HCT116 (cell line): ENCODE measurements at regions not wholly inside any gene's neighbourhood (a gene's known extent, or its start where the extent isn't known, plus 50 kb on each side); places are given as distances from the start of the nearest gene placed in this dataset.

Experiments used
- ATAC-seq: fragments of 200-7000 bp; cut with Tn5 transposase; 2 replicates; pipeline ENCODE4 v1.9.1; 2020; ENCODE audit warnings: mild to moderate bottlenecking, moderate library complexity
- BruUV-seq: library from RNA; stranded (reverse); fragments of 400-500 nt; replicated peaks from 2 replicates; lab custom pipeline; 2021; lab: Mats Ljungman, UMichigan
- CTCF ChIA-PET: fragments of 300-600 bp; sonication (Branson Sonifier 250); formaldehyde crosslinking; loops from one replicate; lab custom pipeline; 2021; ENCODE audit warnings: antibody characterized with exemption; lab: Charles Lee
- POLR2A ChIA-PET: fragments of 300-600, 350-600 bp; sonication (Branson Sonifier 250); formaldehyde crosslinking; loops from one replicate; lab custom pipeline; 2021; ENCODE audit warnings: antibody characterized with exemption; lab: Charles Lee
- RAD21 ChIA-PET, 2 experiments: fragments of 300-600 bp; sonication (Branson Sonifier 250); formaldehyde crosslinking; loops; one replicate each; lab custom pipeline; 2023; ENCODE audit warnings: low total read pairs in 2 of 2; ENCODE audit not compliant: uncharacterized antibody in 2 of 2, unreplicated experiment in 2 of 2, low non-redundant PET in 1 of 2; lab: Charles Lee
- DNase-seq: peaks from one replicate; pipeline ENCODE4 v3.0.0-alpha.2; 2010; ENCODE audit warnings: low read depth, low spot score
- H2AFZ ChIP-seq: fragments of 200-600 bp; shearing (Covaris generic), sonication (generic); 2 replicates; pipeline ENCODE4 v1.6.1; 2017; ENCODE audit warnings: low read depth, mixed run types, mixed read lengths, antibody characterized with exemption, low read length; ENCODE audit not compliant: poor library complexity, severe bottlenecking
- H3K27ac ChIP-seq: 2 replicates; pipeline ENCODE4 v1.5.1; 2012; ENCODE audit warnings: low read depth, low read length
- H3K27me3 ChIP-seq: fragments of 200-600 bp; sonication (generic); 2 replicates; pipeline ENCODE4 v1.6.1; 2016; ENCODE audit warnings: mixed run types, low read length, mixed read lengths; ENCODE audit not compliant: insufficient read depth
- H3K36me3 ChIP-seq, 2 experiments: fragments of 200-500 bp in 1 of 2; fragments of 200-600 bp in 1 of 2; sonication (Bioruptor generic) in 1 of 2; sonication (generic) in 1 of 2; 2 replicates each; pipeline versions ENCODE4 v1.5.1 to v1.6.1; 2014 to 2016; ENCODE audit warnings: low read length in 2 of 2, inconsistent platforms in 1 of 2, mixed read lengths in 1 of 2, mixed run types in 1 of 2; ENCODE audit not compliant: insufficient read depth in 2 of 2, control insufficient read depth in 1 of 2
- H3K4me1 ChIP-seq, 2 experiments: fragments of 200-600 bp in 1 of 2; sonication (generic) in 1 of 2; 2 replicates each; pipeline versions ENCODE4 v1.5.1 to v1.6.1; 2012 to 2017; ENCODE audit warnings: low read length in 2 of 2, inconsistent platforms in 1 of 2, mild to moderate bottlenecking in 1 of 2, mixed read lengths in 1 of 2, mixed run types in 1 of 2, moderate library complexity in 1 of 2; ENCODE audit not compliant: insufficient read depth in 2 of 2, control insufficient read depth in 1 of 2
- H3K4me2 ChIP-seq: fragments of 200-600 bp; sonication (generic); 2 replicates; pipeline ENCODE4 v1.6.1; 2017; ENCODE audit warnings: mixed run types, low read length, mixed read lengths
- H3K4me3 ChIP-seq, 2 experiments: fragments of 200-600 bp in 1 of 2; sonication (generic) in 1 of 2; replicated peaks in 1 of 2; 2 replicates each; pipeline ENCODE4 v1.5.1; 2011 to 2016; ENCODE audit warnings: low read length in 2 of 2, control low read depth in 1 of 2, low read depth in 1 of 2, mild to moderate bottlenecking in 1 of 2, mixed read lengths in 1 of 2, mixed run types in 1 of 2
- H3K79me2 ChIP-seq: fragments of 200-600 bp; sonication (generic); 2 replicates; pipeline ENCODE4 v1.6.1; 2017; ENCODE audit warnings: mild to moderate bottlenecking, mixed run types, low read length, moderate library complexity, mixed read lengths; ENCODE audit not compliant: insufficient read depth
- H3K9ac ChIP-seq: fragments of 200-600 bp; sonication (generic); 2 replicates; pipeline ENCODE4 v1.6.1; 2016; ENCODE audit warnings: low read length, mixed read lengths
- H3K9me2 ChIP-seq: fragments of 200-600 bp; sonication (generic), shearing (Covaris generic); 2 replicates; pipeline ENCODE4 v1.6.1; 2017; ENCODE audit warnings: mixed run types, mild to moderate bottlenecking, moderate library complexity; ENCODE audit not compliant: insufficient read depth
- H3K9me3 ChIP-seq, 2 experiments: fragments of 200-500 bp in 1 of 2; fragments of 200-600 bp in 1 of 2; sonication (Bioruptor generic) in 1 of 2; sonication (generic) in 1 of 2; 2 replicates each; pipeline ENCODE4 v1.6.1; 2014 to 2017; ENCODE audit warnings: low read length in 2 of 2, mixed read lengths in 2 of 2, inconsistent platforms in 1 of 2, low read depth in 1 of 2, mild to moderate bottlenecking in 1 of 2, mixed run types in 1 of 2, moderate library complexity in 1 of 2; ENCODE audit not compliant: control insufficient read depth in 1 of 2, insufficient read depth in 1 of 2
- H4K20me1 ChIP-seq: fragments of 200-600 bp; sonication (generic), shearing (Covaris generic); 2 replicates; pipeline ENCODE4 v1.6.1; 2017; ENCODE audit warnings: mixed run types, mild to moderate bottlenecking, moderate library complexity; ENCODE audit not compliant: insufficient read depth
- ATF3 ChIP-seq: IDR thresholded peaks from 2 replicates; pipeline ENCODE4 v1.6.1; 2012
- CEBPB ChIP-seq: IDR thresholded peaks from 2 replicates; pipeline ENCODE4 v1.6.1; 2012; ENCODE audit warnings: low read depth
- CTCF ChIP-seq, 3 experiments: fragments of 200-600 bp in 1 of 3; sonication (generic) in 1 of 3; IDR thresholded peaks in 2 of 3; conservative IDR thresholded peaks in 1 of 3; 2 replicates each; pipeline ENCODE4 v1.5.1; 2012 to 2017; ENCODE audit warnings: low read depth in 2 of 3, low read length in 2 of 3, antibody characterized with exemption in 1 of 3, borderline replicate concordance in 1 of 3, control low read depth in 1 of 3, mild to moderate bottlenecking in 1 of 3, mixed read lengths in 1 of 3, mixed run types in 1 of 3, moderate library complexity in 1 of 3; ENCODE audit not compliant: insufficient read depth in 1 of 3
- ELF1 ChIP-seq: IDR thresholded peaks from 2 replicates; pipeline ENCODE4 v1.6.1; 2012; ENCODE audit warnings: low read depth, borderline replicate concordance
- POLR2A ChIP-seq: IDR thresholded peaks from 2 replicates; pipeline ENCODE4 v1.7.0; 2011; ENCODE audit warnings: borderline replicate concordance; ENCODE audit not compliant: insufficient read depth, insufficient read length; ENCODE audit errors: extremely low read depth
- REST ChIP-seq: IDR thresholded peaks from 2 replicates; pipeline ENCODE4 v1.6.1; 2012; ENCODE audit warnings: low read depth
- SIN3A ChIP-seq: IDR thresholded peaks from 2 replicates; pipeline ENCODE4 v1.6.1; 2012; ENCODE audit warnings: low read depth
- SP1 ChIP-seq: IDR thresholded peaks from 2 replicates; pipeline ENCODE4 v1.6.1; 2012; ENCODE audit warnings: low read depth
- SRF ChIP-seq: IDR thresholded peaks from 2 replicates; pipeline ENCODE4 v1.6.1; 2012; ENCODE audit warnings: low read depth
- YY1 ChIP-seq: IDR thresholded peaks from 2 replicates; pipeline ENCODE4 v1.6.1; 2011; ENCODE audit warnings: low read length, low read depth, moderate library complexity, mild to moderate bottlenecking; ENCODE audit not compliant: insufficient replicate concordance; ENCODE audit errors: extremely low read depth
- ZFX ChIP-seq: fragments of 450-650 bp; IDR thresholded peaks from 2 replicates; pipeline ENCODE4 v1.6.1; 2017
- intact Hi-C: fragments of 100-400 bp; cut with micrococcal nuclease; formaldehyde crosslinking; loops from 2 replicates; pipeline ENCODE4 v1.10.0; 2022

GRCh38 chr6:132964868-132965382 lies 150.6 kb downstream of the RPS12 start:
- Histone ChIP-seq H3K9ac (no peak overlapping the region), H3K36me3 (no peaks in the 10 kb centered on the region), H3K4me2 (no peak overlapping the region), H2AFZ (no peak overlapping the region), H3K9me2 (no peaks in the 10 kb centered on the region), H3K27me3 (peaks cover 3% of the 10 kb centered on the region; the same call in 1 of the 2 replicates), H3K4me1 (no peaks in the 10 kb centered on the region), H3K79me2 (no peaks in the 10 kb centered on the region), H3K27ac (no peak overlapping the region), H4K20me1 (no peaks in the 10 kb centered on the region), H3K9me3 (no peaks in the 10 kb centered on the region), H3K4me3 (no peak overlapping the region)
- DNase-seq (no peak), ATAC-seq (no peak)
- no TSS peak for BruUV-seq
- ChIA-PET POLR2A (no interaction called here), RAD21 (no interaction called here), CTCF (no interaction called here)
- TF ChIP-seq CTCF (IDR thresholded peaks at IDR 0.05 in 2 of 3, conservative IDR thresholded peaks at IDR 0.05 in 1 of 3; ENCODE audit: borderline replicate concordance in 1 of 3, insufficient read depth in 1 of 3, low read depth in 2 of 3, low read length in 2 of 3): peak in 1 of 3 experiments; percentile 20; a peak in 1 of 6 replicates
- no peak for TF ChIP-seq YY1
- intact Hi-C loops: loop anchor here (5.0 to 10.0 kb wide), 2 partner anchors 222 to 950 kb away; no protein-coding TSS in a partner anchor

GRCh38 chr6:132967871-132968270 lies 153.5 kb downstream of the RPS12 start:
- no peaks in the 10 kb centered on the region for H4K20me1 ChIP-seq
- no peaks in the 10 kb centered on the region for H3K79me2 ChIP-seq
- no peak overlapping the region for H3K4me2 ChIP-seq
- H3K9ac ChIP-seq: no peak overlapping the region
- POLR2A ChIA-PET: interaction anchor here (0.6 kb wide), 1 partner anchor 956 kb away, joined by 3 read pairs; no protein-coding TSS in a partner anchor
- intact Hi-C loops: loop anchor here (10.0 kb wide), 1 partner anchor 947 kb away; no protein-coding TSS in a partner anchor
- no peak for ATAC-seq
- H3K4me3 ChIP-seq: no peak overlapping the region
- no peak overlapping the region for H3K27ac ChIP-seq
- H3K9me2 ChIP-seq: no peaks in the 10 kb centered on the region
- no peak overlapping the region for H2AFZ ChIP-seq
- RAD21 ChIA-PET: no interaction called here
- peaks cover 5% of the 10 kb centered on the region; the same call in 1 of the 2 replicates for H3K27me3 ChIP-seq
- H3K36me3 ChIP-seq: no peaks in the 10 kb centered on the region
- H3K9me3 ChIP-seq: no peaks in the 10 kb centered on the region
- no TSS peak for BruUV-seq
- no peak for DNase-seq
- no peaks in the 10 kb centered on the region for H3K4me1 ChIP-seq
- CTCF ChIA-PET: no interaction called here
- no peak for TF ChIP-seq ATF3
- TF ChIP-seq CTCF (IDR thresholded peaks at IDR 0.05 in 2 of 3, conservative IDR thresholded peaks at IDR 0.05 in 1 of 3; ENCODE audit: borderline replicate concordance in 1 of 3, insufficient read depth in 1 of 3, low read depth in 2 of 3, low read length in 2 of 3): no peak
- TF ChIP-seq REST: no peak
- no peak for TF ChIP-seq SP1
- TF ChIP-seq ZFX: no peak
- no peak for TF ChIP-seq SRF
- TF ChIP-seq SIN3A: no peak
- no peak for TF ChIP-seq POLR2A
- no peak for TF ChIP-seq ELF1
- no peak for TF ChIP-seq CEBPB
